ENCODE measurements at regions not wholly inside any gene's neighbourhood (a gene's known extent, or its start where the extent isn't known, plus 50 kb on each side); places are given as distances from the start of the nearest gene placed in this dataset.

DNA sequence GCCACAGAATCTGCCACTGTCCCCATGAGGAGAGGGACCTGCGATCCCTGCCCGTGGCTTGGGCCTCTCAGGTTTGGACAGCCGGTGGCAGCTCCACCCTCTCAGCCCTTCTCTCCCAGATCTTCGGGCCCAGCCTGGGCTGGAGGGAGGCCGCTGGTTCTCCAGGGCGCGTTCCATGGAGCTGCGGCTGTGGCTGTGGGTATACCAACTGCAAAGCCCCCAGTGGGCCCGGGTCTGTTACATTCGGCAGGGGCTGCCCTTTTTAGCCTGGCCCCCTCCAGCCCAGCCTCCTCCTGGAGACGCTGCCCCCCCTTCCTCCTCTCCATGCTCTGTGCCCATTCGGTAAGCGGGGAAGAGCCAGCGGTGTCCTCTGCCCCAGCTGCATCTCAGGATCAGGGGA is 64.7 kb upstream of the ZNF469 start:
- TF ChIP-seq, protein P1, sequence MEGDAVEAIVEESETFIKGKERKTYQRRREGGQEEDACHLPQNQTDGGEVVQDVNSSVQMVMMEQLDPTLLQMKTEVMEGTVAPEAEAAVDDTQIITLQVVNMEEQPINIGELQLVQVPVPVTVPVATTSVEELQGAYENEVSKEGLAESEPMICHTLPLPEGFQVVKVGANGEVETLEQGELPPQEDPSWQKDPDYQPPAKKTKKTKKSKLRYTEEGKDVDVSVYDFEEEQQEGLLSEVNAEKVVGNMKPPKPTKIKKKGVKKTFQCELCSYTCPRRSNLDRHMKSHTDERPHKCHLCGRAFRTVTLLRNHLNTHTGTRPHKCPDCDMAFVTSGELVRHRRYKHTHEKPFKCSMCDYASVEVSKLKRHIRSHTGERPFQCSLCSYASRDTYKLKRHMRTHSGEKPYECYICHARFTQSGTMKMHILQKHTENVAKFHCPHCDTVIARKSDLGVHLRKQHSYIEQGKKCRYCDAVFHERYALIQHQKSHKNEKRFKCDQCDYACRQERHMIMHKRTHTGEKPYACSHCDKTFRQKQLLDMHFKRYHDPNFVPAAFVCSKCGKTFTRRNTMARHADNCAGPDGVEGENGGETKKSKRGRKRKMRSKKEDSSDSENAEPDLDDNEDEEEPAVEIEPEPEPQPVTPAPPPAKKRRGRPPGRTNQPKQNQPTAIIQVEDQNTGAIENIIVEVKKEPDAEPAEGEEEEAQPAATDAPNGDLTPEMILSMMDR (conservative IDR thresholded peaks at IDR 0.05; ENCODE audit: low read depth), result no peak
- CTCF ChIA-PET, result interaction anchor here (0.6 kb wide), 1 partner anchor 30 kb away, joined by 4 read pairs; no protein-coding TSS in a partner anchor
- POLR2A ChIA-PET (ENCODE audit: low non-redundant PET), result no interaction called here
- no peak for DNase-seq (ENCODE audit: low spot score)
- H3K27ac ChIP-seq, result no peak overlapping the region

- TF ChIP-seq, protein P1 (conservative IDR thresholded peaks at IDR 0.05; ENCODE audit: low read depth), result no peak
- ChIA-PET CTCF (interaction anchor here (0.6 kb wide), 1 partner anchor 30 kb away, joined by 4 read pairs; no protein-coding TSS in a partner anchor), POLR2A (ENCODE audit: low non-redundant PET) (no interaction called here)
- DNase-seq (ENCODE audit: low spot score), result no peak
- no peak overlapping the region for H3K27ac ChIP-seq
Measured at GRCh38 chr16:88318521-88318920, 64.2 kb upstream of the ZNF469 start.

DNA sequence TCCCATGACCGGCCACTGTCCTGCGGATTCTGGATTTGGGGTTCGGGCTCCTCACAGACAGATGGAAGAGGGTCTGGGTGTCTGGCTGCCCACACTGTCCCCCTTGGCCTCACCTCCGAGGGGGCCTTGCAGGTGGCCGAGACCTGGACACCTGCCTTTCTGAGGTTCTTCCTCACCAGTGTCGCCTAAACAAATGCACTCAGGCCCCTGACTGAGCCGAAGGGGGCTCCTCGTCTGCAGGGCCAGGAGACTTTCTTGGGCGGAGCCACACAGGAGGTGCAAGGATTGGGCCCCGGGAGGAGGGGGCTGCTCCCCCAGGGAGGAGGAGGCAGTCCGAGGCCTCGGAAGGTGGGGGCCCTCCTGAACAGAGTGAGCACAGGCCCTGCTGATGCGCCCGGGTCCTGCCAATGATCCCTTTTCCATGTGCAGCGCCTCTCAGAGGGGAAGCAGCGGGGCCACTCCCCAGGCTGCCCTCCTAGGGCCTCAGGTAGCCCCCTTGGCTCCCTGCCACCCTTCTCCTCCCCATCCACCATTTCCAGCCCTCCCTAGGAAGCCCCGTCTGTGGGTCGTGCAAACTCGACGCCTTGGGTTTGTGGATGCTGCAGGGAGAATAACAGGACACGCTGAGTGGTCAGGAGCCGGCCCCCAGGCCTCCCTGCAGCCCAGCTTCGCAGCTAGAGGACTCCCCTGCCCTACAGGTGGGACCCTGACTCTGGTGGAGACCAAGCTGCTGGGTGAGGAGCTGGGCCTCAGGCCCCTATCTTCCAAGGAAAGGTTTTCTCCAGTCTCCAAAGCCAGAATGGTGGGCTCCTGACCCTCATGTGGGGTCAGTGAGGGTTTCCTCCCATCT is 63.4 kb upstream of the ZNF469 start:
- ChIA-PET CTCF (interaction anchor here (0.7 to 0.8 kb wide), 2 partner anchors 10 to 15 kb away, joined by 3 read pairs; no protein-coding TSS in a partner anchor), POLR2A (ENCODE audit: low non-redundant PET) (no interaction called here)
- TF ChIP-seq, protein P1 (conservative IDR thresholded peaks at IDR 0.05; ENCODE audit: low read depth), result no peak
- no peak for DNase-seq (ENCODE audit: low spot score)
- H3K27ac ChIP-seq, result no peak overlapping the region

GRCh38 chr16:88320947-88321634 is 61.7 kb upstream of the ZNF469 start:
- DNase-seq (ENCODE audit: low spot score), result no peak
- TF ChIP-seq, protein P1 (conservative IDR thresholded peaks at IDR 0.05; ENCODE audit: low read depth), result no peak
- POLR2A ChIA-PET (ENCODE audit: low non-redundant PET), result no interaction called here
- no peak overlapping the region for H3K27ac ChIP-seq
- CTCF ChIA-PET, result no interaction called here

DNA sequence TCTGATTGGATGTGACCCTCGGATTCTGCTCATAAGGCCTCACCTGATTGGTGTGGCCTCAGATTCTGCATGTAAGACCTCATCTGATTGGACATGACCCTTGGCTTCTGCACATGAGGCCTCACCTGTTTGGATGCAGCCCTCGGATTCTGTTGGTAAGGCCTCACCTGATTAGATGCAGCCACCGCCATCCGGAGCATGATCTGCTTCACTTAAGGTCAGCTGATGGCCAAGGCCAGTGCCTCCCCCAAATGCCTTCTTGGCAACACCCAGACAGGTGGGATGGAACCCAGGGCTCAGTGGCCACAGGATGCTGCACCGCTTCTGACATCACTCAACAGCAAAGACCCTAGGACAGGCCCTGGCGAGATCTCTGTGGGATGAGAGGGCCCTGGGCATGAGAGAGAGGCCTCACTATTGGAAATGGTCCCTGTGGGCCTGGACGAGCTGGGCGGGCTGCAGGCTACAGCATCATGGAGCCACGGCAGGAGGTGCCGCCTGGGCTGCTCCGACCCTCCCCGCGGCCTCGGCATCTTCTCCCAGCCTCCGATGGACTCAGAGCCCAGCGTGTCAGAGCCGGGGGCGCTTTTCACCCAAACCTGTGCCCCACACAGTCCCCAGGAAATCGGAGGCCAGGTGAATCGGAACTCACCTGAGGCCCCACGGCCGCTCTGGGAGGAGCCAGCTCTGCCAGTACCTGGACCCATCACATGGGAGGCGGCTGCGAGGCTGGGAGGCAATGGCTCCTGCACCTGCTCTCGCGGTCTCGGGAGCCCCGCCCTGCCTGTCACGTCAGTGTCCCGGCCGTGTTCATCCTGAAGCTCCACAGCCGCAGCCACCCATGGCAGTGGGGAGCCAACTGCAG is 60.9 kb upstream of the ZNF469 start:
- TF ChIP-seq, protein P1 (conservative IDR thresholded peaks at IDR 0.05; ENCODE audit: low read depth), result no peak
- no peak for DNase-seq (ENCODE audit: low spot score)
- no peak overlapping the region for H3K27ac ChIP-seq
- POLR2A ChIA-PET (ENCODE audit: low non-redundant PET), result no interaction called here
- CTCF ChIA-PET, result interaction anchor here (0.6 kb wide), 1 partner anchor 24 kb away, joined by 6 read pairs; no protein-coding TSS in a partner anchor

- ChIA-PET CTCF (interaction anchor here (0.6 kb wide), 1 partner anchor 25 kb away, joined by 6 read pairs; no protein-coding TSS in a partner anchor), POLR2A (ENCODE audit: low non-redundant PET) (no interaction called here)
- no peak overlapping the region for H3K27ac ChIP-seq
- TF ChIP-seq, protein P1 (conservative IDR thresholded peaks at IDR 0.05; ENCODE audit: low read depth), result no peak
- no peak for DNase-seq (ENCODE audit: low spot score)
Measured at GRCh38 chr16:88322500-88322970, 60.2 kb upstream of the ZNF469 start.

Measured in RWPE1 (cell line).